ENCODE measurements at regions not wholly inside any gene's neighbourhood (a gene's known extent, or its start where the extent isn't known, plus 50 kb on each side); places are given as distances from the start of the nearest gene placed in this dataset.

- TF ChIP-seq CTCF (IDR thresholded peaks at IDR 0.05): no peak
- no peak for TF ChIP-seq POLR2A (IDR thresholded peaks at IDR 0.05)
Measured at GRCh38 chr16:85426806-85427205, 186.3 kb upstream of the GSE1 start.

Measured in heart left ventricle (tissue), 13 donors.